GM19397 (cell line): ENCODE measurements at regions not wholly inside any gene's neighbourhood (a gene's known extent, or its start where the extent isn't known, plus 50 kb on each side); places are given as distances from the start of the nearest gene placed in this dataset.

Source experiments
- ATAC-seq: cut with Tn5 transposase; IDR thresholded peaks from one replicate; pipeline ENCODE4 v1.9.1; 2021; ENCODE audit warnings: mild to moderate bottlenecking, moderate library complexity; ENCODE audit not compliant: unreplicated experiment

DNA sequence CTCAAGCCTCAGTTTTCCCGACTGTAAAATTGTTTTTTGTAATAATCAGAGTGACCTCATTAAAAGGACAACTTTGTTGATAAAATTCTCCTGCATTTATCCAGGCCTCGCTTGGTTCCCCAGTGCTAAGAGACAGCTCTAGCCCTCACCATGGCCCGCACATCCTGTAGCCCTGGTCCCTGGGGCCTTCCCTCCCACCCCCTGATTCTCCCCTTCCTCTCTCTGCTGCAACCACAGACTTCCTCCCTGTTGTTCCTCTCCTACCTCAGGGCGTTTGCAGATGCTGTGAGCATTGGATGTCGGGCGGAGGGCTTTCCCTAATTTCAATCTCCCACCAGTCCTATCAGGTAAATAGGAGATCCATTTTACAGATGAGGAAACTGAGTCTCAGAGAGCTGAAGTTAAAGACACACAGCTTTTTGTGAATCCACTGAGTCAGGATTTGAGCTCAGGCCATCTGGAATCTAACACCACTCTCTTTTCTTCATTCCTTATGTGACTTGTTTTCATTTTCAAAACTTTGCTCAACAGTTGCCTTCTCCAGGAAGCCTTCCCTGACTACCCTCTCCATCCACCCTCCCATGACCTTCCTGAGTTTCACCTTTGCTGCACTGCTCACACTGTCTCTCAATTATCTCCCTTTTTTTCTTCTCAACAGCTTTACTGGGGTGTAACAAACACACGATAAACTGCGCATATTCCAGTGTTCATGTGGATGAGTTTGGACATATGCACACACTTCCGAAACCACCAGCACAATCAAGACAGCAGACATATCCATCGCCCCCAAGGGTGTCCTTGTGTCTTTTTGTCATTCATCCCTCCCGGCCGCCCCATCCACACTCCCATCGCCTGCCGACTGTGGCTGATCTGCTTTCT lies 107.1 kb downstream of the CEBPB start:
- no peak for ATAC-seq

DNA sequence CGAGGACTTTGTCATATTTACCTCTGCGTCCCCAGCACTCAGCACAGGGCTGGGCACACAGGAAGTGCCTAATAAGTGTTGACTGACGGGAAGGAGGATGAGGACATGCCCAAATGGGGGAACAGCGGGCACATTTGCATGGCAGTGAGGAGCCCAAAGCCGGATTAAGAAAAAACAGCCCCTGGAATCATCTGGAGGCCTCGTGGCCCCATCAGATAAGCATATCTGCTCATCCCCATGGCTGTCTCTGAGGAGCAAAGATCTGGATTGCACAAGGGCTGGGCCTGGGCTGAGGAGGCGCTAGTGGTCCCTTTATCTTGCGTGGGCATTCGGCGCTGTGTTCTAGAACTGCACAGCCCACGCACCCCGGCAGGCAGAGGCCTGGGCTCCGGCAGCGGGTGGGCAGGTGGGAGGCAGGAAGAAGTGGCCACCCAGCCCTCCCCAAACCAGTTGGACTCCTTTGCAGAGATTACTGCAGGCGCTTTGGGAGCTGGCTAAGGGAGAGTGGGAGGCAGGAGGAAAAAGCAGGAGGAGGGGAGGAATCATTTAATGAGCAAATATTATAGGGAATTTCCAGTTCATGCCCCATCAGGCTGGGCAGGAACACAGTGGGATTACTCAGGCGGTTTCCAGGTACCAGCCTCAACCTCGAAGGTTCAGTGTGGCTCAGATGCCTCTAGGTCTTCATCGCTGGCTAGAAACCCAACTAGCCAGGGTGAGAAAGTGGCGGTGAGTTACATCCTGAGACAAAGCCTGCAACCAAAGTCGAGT lies 108.1 kb downstream of the CEBPB start:
- ATAC-seq: no peak

DNA sequence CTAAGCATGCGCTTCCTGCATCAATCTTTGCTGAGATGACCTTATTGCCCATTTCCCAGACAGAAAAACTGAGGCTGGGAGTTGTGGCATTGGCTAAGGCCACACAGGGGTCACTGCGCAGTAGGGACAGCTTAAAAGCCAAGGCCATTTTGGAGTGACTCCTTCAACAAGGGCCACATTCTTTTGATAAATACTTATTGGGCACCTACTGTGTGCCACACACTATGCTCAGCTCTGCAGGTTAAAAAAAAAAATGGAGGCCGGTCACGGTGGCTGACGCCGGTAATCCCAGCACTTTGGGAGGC lies 108.6 kb downstream of the CEBPB start:
- ATAC-seq: no peak

DNA sequence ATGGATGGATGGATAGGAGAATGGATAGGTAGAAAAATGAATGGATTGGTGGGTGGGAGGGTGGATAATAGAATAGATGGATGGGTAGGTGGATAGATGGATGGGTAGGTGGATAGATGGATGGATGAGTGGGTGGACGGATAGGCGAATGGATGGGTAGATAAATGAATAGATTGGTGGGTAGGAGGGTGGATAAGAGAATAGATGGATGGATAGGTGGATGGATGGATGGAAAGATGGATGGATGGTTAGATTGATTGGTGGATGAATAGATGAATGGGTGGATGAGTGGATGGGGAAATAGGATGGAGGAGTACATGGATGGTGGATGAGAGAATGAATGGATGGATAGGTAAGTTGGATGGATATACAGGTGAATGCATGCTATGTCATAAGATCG lies 110.5 kb downstream of the CEBPB start:
- ATAC-seq: no peak

DNA sequence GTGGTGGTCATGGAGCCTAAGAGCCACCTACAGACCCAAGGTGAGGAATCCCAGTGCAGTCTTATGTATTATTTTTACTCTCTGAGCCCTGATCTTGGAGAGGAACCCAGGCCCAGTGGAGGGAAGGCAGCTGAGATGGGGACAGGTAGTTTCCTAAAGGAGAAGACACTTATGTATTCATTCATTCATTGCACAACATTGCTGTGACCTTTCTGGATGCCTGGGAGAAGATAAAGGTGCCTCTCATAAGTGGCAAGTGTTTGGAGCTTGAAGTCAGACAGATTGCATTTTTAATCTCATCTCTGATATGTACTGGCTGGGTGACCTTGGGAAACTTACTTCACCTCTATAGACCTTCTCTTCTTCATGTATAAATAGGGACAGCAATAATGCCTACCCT lies 111.1 kb downstream of the CEBPB start:
- ATAC-seq: no peak

DNA sequence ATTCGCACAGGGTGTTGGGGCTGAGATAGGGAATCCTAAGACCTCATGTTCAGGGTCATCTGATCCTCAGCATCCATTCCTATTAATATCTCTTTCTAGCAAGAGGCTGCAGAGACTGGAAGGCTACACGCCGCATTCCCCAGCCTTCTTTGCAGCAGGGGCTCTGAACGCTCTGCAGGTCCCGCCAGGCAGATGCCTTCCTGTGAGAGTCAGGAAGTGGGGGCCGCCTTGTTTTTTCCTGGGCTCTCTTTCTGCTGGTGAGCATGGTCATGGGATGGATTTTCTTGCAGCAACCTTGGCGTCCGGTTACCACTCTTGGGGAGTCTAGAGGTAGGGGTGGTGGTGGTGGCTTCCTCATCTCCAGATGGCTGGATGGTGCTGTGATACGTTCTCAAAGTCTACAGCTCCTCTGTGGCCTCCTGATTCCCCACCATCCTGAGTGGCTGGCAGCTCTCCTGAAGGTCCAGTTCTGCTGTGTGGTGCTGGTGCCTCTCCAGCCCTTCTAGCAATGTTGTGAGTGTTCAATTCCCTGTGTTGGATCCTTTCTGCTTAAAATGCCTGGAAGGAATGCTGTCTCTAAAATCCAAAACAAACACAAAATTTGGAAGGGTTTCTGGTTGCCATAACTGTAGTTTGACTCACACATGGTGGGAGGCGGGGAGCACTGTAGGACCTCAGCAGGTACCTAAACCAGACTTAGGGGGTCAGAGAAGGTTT lies 111.9 kb downstream of the CEBPB start:
- no peak for ATAC-seq

DNA sequence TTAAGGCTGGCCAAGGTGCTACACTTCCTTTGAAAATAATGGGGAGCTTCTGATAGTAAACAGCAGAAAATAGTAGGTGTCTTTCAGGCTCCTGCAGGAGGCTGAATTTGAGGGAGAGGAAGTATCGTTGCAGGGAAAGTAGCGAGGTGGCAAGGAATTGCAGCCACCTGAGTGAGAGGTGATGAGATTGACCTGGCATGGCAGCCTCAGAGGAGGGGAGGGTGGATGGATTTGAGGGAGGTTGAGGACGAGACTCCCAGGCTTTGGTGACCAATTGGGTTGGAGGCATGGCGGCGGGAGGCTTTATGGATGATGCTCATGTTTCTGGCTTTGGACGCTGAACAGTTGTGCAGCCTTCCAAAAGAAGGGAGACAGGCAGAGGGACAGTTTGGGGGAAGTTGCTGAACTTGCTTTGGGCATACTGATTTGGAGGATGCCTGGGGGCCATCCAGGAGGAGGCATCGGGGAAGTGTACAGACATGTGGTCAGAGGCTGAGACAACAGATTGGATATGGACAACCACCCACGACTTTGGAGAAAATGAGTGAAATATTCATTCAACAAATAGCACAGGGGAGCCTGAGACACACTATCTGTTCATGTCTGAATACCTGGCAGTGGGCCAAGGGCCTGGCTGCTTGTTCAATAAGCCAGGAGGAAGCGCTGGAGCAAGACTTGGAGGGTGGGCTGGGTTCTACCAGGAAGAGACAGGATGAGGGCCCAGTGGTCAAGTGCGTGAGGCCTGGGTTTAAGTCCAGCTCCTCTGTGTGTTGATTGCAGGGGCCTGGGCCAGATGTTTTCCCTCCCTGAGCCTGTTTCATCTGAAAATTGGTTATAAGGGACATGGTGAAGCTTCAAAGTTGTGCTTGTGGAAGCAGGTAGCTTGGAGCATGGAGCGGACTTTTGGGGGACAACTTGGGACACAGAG lies 113.2 kb downstream of the CEBPB start:
- no peak for ATAC-seq

DNA sequence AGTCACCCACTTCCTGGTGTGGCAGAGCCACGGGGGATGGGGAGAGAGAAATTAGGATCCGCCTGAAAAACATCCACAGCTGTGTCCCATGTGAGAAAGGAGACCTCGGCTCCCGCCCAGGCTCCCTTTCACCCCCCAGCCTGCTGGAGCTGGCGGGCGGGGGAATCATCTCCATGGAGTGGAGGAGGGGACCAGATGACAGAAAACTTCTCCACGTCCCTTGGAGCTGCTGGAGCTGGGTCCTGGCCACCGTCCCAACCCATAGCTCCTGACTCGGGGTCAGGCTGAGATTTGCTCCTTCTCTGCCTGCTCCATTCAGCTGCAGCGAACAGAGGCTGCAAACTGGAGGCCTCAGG lies 113.8 kb downstream of the CEBPB start:
- no peak for ATAC-seq

DNA sequence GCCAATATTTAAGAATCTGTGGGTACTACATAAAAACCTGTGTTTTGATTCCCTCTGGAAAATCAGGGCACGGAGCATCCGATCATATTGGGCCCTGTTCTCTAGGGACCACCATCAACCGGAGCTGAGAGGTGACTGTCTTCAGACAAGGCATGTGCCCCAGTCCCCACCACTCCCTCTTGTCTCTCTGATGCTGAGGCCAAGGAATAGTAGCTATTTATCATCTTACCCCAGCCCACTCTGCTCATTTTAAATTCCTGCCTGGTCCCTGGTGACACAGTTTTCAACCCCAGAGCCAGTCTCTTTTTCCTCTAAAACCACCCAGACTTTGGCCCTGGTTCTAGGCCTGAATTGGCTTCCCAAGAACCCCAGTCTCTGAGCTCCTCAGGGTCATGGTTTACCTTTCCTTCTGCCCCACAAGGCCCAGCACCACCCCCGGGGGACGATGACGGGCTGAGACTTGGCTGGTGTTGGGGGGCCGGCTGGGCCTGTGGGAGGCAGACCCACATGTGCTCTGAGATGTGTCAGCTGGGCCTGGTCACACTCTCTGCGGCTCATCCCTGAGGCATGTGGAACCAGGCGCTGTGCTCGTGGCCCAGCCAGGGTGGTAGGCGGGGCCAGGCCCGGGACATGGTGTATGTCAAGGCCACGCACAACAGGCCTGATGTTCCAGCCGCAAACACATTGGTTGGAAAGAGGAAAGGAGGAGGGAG lies 114.4 kb downstream of the CEBPB start:
- ATAC-seq: no peak

DNA sequence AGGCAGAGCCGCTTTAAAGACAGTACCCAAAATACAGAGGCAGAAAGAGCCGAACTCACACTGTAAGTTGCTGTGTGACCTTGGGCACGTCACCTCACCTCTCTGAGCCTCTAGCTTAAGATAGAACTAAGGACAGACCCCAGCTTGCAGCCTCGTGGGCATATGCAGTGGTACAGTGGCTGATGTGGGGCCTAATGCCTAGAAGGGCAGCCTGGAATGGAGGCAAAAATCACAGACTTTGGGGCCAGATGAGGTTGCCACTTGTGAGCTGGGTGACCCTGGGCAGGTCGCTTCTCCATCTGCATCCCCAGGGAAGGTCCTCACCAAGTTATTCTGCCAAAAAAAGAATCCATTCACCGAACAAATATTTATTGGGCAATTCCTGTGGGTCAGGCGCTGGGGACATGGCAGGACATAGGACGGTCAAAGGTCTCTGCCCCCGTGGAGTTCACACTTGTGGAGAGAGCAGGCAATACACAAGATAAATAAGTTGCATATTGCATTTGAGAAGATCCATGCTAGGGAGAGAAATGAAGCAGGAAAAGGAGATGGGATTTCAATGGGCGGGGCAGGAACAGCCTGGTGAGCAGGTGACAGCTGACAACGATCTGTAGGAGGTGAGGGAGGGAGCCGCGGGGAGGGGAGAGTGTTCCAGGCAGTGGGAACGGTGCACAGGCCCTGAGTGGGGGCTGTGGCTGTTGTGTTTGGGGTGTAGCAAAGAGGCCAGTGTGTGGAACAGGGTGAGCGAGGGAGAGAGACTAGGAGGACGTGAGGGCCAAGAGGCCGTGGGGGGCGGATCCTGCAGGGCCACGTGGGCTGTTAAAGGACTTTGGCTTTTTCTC lies 115.2 kb downstream of the CEBPB start:
- ATAC-seq: no peak

DNA sequence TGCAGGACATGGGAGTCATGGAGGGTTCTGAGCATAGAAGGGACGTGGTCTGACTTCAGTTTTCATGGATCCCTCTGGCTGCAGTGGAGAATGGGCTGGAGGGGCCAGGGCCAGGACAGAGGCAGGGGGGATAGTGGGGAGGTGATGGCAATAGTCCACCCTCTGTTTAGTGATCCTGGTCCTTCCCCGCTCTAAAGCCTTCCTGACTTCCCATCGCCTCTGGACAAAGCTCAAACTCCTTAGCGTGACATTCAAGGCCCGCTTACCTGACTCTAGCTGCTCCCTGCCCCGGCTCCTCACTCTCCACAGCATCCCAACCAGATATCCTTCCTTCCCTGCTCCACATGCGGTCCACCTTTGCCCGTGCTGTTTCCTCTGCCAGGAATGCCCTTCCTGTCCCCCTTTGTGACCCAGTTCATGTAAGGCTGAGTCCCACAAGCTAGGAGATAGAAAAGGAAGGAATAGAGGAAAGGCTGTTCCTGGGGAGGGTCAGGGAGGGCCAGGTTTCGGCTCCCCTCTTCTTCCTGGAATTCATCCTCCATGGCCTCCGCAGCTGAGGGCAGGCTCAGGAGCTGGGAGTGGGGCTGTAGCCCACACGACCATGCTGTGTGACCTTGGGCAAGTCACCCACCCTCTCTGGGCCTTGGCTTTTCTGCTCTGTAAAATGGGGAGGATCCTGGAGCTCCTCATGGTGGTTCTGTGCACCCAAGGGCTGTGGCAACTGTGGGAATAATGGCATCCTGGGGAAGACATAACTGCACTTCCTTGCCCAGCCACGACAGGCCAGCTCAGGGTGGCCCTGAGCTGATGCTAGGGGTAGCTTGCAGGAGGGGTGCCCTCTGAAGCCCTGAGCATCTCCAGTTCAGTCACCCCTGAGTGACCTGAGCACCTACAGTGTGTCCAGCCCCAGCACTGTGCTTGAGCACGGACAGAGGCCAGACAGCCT lies 116.1 kb downstream of the CEBPB start:
- no peak for ATAC-seq

DNA sequence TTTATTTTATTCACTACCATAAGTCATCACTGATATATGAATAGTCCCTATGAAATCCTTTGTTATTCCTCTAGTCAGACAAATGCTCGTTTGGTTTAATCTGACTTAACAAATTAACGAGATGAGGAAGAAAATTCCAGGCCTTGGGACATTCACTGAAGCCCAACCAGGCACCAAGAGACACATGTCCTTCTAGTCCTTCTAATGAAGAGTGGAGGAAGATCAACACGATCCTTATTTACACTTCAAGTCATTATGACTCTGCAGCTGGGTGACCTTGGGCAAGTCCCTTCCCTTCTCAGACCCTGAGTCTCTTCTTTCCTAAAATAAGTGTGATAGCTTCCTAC lies 117.5 kb downstream of the CEBPB start:
- ATAC-seq: no peak

DNA sequence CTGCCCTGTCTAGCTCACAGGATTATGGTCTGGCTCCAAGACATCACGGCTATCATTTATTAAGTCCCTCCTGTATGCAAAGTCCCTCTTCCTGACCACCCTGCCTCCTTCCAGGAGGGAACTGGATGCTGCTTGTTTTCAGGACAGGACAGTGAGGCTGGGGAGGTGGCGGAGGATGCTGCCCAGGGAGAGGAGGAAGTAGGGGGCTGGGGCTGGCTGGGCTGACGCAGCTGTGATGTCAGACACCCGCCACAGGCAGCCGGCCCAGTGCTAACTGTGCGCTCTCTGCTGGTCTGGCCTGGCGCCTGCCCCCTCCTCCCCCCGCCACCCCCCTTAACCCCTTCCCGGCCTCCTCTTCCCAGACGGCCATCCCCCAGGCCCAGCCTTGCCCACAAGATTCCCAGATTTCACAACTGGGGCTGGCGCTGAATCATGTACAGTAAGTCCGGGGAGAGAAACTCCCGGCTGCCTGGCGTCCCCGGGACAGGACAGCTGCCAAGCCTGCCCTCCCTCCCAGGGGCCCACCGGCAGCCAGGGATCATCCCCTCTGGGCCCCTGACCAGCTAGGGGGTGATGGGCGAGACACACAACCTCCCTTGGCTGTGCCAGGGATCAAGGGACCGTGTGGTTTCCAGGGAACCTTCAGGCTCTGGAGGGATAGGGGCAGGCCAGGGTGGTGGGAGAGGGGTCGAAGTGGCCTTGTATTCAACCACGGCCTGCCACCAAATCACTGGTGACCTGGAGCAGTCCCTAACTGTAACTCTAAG lies 118.1 kb downstream of the CEBPB start:
- ATAC-seq: no peak

DNA sequence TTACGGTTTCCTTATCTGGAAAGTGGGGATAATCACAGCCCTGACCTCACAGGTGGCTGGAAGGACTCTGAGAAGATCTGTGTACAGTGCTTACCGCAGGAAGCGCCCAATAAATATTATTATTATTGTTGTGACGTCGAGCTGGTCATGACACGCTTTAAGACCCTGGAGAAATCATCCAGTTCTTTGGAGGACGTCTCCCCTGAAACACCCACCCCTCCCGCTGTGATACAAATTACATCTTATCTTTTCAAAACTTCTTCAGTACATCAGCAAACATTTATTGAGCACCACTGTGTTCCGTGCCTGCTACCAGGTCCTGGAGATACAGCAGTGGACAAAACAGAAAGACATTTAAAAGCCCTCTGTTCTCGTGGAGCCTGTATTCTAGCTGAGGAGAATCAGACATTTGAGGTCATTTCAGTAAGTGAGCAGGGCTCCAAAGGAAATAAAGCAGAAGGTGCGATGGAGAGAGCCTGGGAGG lies 118.7 kb downstream of the CEBPB start:
- no peak for ATAC-seq

DNA sequence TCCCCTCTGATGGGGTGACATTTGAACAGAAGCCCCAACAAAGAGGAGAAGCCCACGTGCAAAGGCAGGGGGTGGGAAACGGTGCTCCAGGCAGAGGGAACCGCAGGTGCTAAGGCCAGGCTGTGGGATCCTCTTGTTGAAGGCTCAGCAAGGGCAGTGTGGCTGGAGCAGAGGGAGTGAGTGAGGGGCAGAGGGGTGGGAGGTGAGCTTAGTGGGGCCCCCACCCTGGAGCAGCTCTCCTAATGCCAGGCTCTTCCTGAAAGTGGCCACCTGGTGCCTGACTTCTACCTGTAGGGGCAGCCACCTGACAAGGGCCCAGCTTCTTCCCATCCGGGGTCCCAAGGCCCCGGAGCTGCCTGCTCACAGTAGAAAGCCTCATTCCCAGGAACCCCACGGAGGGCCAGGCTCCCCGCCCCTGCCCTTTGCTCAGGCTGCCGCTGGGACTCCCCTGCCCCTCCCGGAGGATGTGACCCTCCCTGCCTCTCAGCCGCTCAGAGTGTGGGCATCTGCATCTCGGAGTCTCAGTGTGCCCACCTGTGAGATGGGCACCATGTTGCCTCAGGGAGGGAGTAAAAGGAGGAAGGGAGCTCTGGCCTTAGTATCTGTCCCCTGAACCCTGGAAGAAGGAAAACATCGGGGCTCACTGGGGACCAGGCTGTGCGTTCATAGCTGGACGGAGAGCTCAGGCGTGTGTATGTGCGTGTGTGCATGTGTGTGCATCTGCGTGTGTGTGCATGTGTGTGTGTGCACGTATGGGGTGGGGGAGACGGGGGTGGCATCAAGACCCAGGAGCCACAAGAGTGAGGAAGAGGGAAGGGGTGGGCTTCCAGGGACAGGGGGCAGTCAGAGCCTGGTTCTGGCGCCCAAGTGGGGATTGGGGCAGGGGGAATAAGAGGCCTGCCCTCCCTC lies 119.4 kb downstream of the CEBPB start:
- no peak for ATAC-seq

DNA sequence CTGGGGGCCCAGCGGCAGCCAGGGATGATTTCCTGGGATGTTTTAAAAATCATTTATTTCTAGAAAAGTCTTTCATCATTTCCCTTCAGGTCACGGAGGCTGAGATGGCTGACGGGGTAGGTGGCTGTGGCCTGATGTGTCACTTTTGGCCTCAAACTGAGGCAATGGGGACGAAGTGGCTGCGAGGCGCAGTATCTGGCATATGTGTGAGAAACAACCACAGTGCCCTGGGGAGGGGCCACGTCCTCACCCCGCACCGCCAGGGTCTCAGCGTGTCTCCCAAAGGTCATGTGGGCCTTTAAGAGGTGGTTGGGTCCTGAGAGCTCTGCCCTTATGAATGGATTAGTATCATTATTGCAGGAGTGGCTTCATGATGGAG lies 120.0 kb downstream of the CEBPB start:
- ATAC-seq: no peak
